ENCODE measurements at regions not wholly inside any gene's neighbourhood (a gene's known extent, or its start where the extent isn't known, plus 50 kb on each side); places are given as distances from the start of the nearest gene placed in this dataset.
"Not testable (repeated sequence)": the region's sequence is repeated elsewhere in the genome, so short reads cannot be mapped to it uniquely, and the experiment has no call there.

- no peak overlapping the region for H3K4me3 ChIP-seq (replicated peaks in 1 of 2; ENCODE audit: low read depth in 2 of 2, low read length in 2 of 2)
- DNase-seq (ENCODE audit: low read depth in 2 of 2) = peak in 1 of 2 donors; percentile 66
- TF ChIP-seq, protein P1, sequence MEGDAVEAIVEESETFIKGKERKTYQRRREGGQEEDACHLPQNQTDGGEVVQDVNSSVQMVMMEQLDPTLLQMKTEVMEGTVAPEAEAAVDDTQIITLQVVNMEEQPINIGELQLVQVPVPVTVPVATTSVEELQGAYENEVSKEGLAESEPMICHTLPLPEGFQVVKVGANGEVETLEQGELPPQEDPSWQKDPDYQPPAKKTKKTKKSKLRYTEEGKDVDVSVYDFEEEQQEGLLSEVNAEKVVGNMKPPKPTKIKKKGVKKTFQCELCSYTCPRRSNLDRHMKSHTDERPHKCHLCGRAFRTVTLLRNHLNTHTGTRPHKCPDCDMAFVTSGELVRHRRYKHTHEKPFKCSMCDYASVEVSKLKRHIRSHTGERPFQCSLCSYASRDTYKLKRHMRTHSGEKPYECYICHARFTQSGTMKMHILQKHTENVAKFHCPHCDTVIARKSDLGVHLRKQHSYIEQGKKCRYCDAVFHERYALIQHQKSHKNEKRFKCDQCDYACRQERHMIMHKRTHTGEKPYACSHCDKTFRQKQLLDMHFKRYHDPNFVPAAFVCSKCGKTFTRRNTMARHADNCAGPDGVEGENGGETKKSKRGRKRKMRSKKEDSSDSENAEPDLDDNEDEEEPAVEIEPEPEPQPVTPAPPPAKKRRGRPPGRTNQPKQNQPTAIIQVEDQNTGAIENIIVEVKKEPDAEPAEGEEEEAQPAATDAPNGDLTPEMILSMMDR (IDR thresholded peaks at IDR 0.05; ENCODE audit: low read depth, low read length) = no peak
These were observed 161.5 kb upstream of the CDKN2B start for GRCh38 chr9:22170556-22170955.

DNA sequence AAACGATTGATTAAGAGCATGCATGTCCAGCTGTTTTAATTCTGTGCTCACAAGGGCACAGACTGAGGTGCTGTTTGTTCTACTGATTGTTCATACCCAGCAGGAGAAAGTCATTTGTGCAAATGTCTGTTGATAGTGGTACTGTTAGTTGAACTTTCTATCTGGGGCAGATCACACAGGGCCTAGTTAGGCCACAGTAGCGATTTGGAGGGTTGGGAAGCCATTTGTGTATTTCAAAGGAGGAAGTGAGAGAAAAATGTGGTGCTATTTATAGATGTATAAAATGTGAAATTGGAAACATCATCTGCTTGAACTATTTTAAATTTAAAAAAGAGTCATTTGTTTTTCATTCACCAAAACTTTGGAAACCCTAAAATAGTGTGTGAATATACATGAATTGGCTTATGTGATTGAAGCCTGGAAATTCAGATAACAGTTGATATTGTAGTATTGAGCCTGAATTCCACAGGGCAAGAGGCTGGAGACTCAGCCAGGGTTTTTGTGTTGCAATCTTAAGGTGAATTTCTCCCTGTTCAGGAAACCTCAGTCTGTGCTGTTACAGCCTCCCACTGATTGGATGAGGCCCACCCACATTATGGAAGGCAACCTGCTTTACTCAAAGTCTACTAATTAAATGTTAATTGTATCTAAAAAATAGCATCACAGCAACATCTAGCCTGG, 162.0 kb upstream of the CDKN2B start:
- TF ChIP-seq, protein P1 (IDR thresholded peaks at IDR 0.05; ENCODE audit: low read depth, low read length) = no peak
- DNase-seq (ENCODE audit: low read depth in 2 of 2) = peak in 1 of 2 donors; percentile 4
- H3K4me3 ChIP-seq (replicated peaks in 1 of 2; ENCODE audit: low read depth in 2 of 2, low read length in 2 of 2) = no peak overlapping the region

DNA sequence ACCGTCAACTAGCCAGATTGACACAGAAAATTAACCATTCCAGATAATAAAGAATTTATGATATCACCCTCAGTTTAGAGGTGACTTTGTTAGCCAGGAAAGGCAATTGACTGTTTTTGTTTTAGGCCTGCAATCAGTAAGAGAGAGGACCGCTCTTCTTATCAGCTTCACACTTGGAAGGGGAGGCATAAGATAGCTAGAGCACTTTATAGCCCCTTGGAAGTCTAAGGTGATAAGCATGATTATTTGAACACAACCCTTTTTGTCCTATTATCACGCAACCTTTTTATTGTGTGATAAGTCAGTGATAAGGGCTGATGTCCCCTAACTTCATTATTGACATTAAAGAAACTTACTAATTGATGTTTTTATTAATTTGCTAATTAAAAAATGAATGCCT, 162.6 kb upstream of the CDKN2B start:
- no peak for DNase-seq (ENCODE audit: low read depth in 2 of 2)
- no peak overlapping the region for H3K4me3 ChIP-seq (replicated peaks in 1 of 2; ENCODE audit: low read depth in 2 of 2, low read length in 2 of 2)
- TF ChIP-seq, protein P1 (IDR thresholded peaks at IDR 0.05; ENCODE audit: low read depth, low read length) = no peak

DNA sequence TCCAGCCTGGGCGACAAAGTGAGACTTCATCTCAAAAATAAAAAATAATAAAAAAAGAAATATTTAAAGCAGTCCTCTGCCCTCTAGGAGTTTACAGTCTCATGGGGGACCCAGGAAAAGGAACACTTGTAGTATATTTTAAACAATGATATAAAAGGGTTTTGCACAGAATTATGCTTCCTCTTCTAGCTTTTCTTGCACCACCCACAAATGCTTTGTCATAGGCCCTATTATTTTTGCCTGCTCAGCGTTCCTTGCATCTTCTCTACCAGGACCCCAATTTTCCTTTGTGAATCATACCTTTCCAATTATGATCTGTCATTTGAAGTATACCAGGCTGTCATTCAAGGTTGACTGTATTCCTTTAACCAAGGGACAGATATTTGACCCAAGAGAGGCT, 164.8 kb upstream of the CDKN2B start:
- TF ChIP-seq, protein P1 (IDR thresholded peaks at IDR 0.05; ENCODE audit: low read depth, low read length) = no peak
- no peak overlapping the region for H3K4me3 ChIP-seq (replicated peaks in 1 of 2; ENCODE audit: low read depth in 2 of 2, low read length in 2 of 2)
- DNase-seq (ENCODE audit: low read depth in 2 of 2) = no peak

- no peak overlapping the region for H3K4me3 ChIP-seq (replicated peaks in 1 of 2; ENCODE audit: low read depth in 2 of 2, low read length in 2 of 2)
- TF ChIP-seq, protein P1 (IDR thresholded peaks at IDR 0.05; ENCODE audit: low read depth, low read length) = no peak
- DNase-seq (ENCODE audit: low read depth in 2 of 2) = no peak
These were observed 167.0 kb upstream of the CDKN2B start for GRCh38 chr9:22175972-22176545.

- DNase-seq (ENCODE audit: low read depth in 2 of 2); H3K4me3 ChIP-seq (replicated peaks in 1 of 2; ENCODE audit: low read depth in 2 of 2, low read length in 2 of 2): not testable (repeated sequence)
These were observed 171.9 kb upstream of the CDKN2B start for GRCh38 chr9:22181021-22181420.

GRCh38 chr9:22189471-22189870, 180.4 kb upstream of the CDKN2B start:
- TF ChIP-seq, protein P1 (IDR thresholded peaks at IDR 0.05; ENCODE audit: low read depth, low read length) = no peak
- no peak overlapping the region for H3K4me3 ChIP-seq (replicated peaks in 1 of 2; ENCODE audit: low read depth in 2 of 2, low read length in 2 of 2)
- DNase-seq (ENCODE audit: low read depth in 2 of 2) = no peak

GRCh38 chr9:22197000-22197399, 187.9 kb upstream of the CDKN2B start:
- DNase-seq (ENCODE audit: low read depth in 2 of 2); H3K4me3 ChIP-seq (replicated peaks in 1 of 2; ENCODE audit: low read depth in 2 of 2, low read length in 2 of 2): not testable (repeated sequence)

Data from cardiac fibroblast (primary cell).